Activated naive CD4-positive, alpha-beta T cell treated with anti-CD3 and anti-CD28 coated beads, Interleukin-2, amount 50 U/mL, for 72 hours (primary cell): ENCODE measurements at regions not wholly inside any gene's neighbourhood (a gene's known extent, or its start where the extent isn't known, plus 50 kb on each side); places are given as distances from the start of the nearest gene placed in this dataset.

Experiments
- ATAC-seq, 2 donors: fragments of 150-1000 bp; cut with Tn5 transposase; 2 replicates each; pipeline ENCODE4 v1.10.0; 2021; ENCODE audit warnings: mild to moderate bottlenecking in 2 of 2, moderate library complexity in 2 of 2
- DNase-seq, 2 donors: peaks; one replicate each; pipeline ENCODE4 v3.0.0; 2021 to 2022; ENCODE audit warnings: low spot score in 2 of 2
- H3K27ac Mint-ChIP-seq, 2 donors: one replicate each; pipeline ENCODE4 v1.8.0; 2022; ENCODE audit warnings: mild to moderate bottlenecking in 2 of 2, mixed read lengths in 2 of 2
- H3K36me3 Mint-ChIP-seq, 2 donors: one replicate each; pipeline ENCODE4 v1.8.0; 2022; ENCODE audit warnings: mixed read lengths in 2 of 2
- H3K9me3 Mint-ChIP-seq, 2 donors: one replicate each; pipeline ENCODE4 v1.8.0; 2022; ENCODE audit warnings: mixed read lengths in 2 of 2

DNA sequence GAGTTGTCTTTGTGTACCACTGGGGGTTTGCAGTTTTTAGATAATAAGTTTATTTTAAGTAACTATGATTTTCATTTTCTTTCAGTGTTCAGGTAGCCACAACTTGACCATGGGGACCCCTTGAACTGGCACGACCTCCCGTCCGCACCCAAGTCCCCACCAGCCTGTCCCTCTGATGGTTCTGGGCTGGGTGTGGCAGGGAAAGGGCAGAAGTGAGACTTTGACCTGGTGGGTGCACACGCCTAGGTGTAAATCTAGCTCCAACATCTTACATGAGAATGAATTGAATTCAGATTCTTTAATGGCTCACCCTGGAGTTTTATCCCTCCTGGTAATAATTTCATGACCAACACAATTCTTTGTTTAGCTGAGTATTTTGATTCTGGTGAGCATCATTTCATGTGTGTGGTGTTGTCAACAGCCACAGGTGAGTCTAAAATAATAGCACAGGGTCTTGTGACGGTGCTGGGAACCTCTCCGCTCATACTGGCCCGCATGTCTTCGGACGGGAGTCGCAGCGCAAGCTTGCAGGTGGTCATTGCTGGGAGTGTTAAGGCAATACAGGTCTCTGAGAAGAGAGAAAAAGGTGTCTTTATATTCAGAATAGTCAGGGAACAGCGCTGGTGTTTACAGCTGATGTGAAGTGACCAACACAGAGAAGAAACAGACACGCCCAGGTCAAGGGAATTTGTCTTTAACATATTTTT, 50.8 kb upstream of the POFUT2 start:
- ATAC-seq (no peak), DNase-seq (no peak)
- H3K9me3 Mint-ChIP-seq = peaks cover 0 to 4% of the 10 kb centered on the region in 2 donors
- no peaks in the 10 kb centered on the region for H3K36me3 Mint-ChIP-seq
- no peak overlapping the region for H3K27ac Mint-ChIP-seq

DNA sequence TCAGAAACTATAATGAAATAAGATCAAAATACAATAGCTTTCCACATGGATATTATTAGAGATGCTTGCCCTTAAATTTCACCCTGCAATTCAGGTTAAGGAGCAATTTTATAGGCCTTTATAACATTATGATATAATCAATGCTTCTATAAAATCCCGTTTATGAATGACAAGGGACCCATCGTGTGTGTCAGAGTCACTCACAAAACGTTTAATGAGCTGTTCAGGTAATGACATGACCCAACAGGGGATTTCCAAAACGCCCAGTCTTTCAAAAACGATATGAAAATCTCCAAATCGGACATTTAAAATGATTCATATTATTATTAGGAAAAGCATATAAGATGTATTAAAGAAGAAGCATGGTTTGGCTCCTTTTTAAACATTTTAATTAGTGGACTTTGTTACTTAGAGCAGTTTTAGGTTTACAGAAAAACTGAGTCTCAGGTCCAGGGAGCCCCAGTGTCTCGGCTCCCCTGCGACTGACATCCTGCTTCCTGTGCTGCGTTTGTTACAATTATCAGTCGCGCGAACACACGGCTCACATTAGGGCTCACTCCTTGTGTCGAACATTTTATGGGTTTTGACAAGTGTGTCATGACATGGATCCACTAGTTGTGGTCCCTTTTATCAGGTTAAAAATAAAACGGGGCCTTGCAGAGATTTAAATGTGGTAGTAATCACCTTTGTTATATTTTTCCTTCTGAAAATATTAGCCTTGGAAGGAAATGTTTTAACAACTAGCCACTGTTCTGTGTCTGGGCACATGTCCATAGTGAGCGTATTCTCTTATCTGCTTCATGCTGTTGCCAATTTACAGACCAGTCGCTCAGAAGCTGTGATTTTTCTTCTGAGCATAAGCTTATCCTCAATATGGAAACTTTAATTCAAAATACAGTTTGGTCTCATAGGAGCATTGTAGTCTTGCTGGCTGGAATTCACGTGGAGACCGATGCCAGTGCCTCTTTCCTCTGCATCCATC, 52.0 kb upstream of the POFUT2 start:
- no peaks in the 10 kb centered on the region for H3K36me3 Mint-ChIP-seq
- ATAC-seq = no peak
- peaks cover 0 to 4% of the 10 kb centered on the region in 2 donors for H3K9me3 Mint-ChIP-seq
- DNase-seq = no peak
- no peak overlapping the region for H3K27ac Mint-ChIP-seq

DNA sequence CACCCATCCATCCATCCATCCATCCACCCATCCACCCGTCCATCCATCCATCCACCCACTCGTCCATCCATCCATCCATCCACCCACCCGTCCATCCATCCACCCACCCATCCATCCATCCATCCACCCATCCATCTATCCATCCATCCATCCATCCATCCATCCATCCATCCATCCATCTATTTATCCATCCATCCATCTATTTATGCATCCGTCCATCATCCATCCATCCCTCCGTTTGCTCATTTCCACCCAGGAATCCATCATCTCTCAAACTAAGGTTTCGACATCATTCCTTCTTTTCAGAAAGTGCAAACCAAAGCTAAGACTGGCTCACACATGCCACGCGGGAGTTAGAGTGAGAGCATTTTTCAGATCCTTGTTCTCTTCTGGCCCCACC, 52.8 kb upstream of the POFUT2 start:
- Mint-ChIP-seq H3K36me3 (no peaks in the 10 kb centered on the region), H3K27ac (no peak overlapping the region), H3K9me3 (peaks cover 0 to 4% of the 10 kb centered on the region in 2 donors)
- ATAC-seq (no peak), DNase-seq (no peak)

- Mint-ChIP-seq H3K27ac (no peak overlapping the region), H3K36me3 (no peaks in the 10 kb centered on the region), H3K9me3 (peaks cover 0 to 4% of the 10 kb centered on the region in 2 donors)
- no peak for DNase-seq
- no peak for ATAC-seq
These were observed 53.6 kb upstream of the POFUT2 start for GRCh38 chr21:45341261-45341660.

- DNase-seq (no peak), ATAC-seq (no peak)
- H3K36me3 Mint-ChIP-seq = no peaks in the 10 kb centered on the region
- H3K9me3 Mint-ChIP-seq = peaks cover 0 to 4% of the 10 kb centered on the region in 2 donors
- no peak overlapping the region for H3K27ac Mint-ChIP-seq
These were observed 54.1 kb upstream of the POFUT2 start for GRCh38 chr21:45341779-45342178.

DNA sequence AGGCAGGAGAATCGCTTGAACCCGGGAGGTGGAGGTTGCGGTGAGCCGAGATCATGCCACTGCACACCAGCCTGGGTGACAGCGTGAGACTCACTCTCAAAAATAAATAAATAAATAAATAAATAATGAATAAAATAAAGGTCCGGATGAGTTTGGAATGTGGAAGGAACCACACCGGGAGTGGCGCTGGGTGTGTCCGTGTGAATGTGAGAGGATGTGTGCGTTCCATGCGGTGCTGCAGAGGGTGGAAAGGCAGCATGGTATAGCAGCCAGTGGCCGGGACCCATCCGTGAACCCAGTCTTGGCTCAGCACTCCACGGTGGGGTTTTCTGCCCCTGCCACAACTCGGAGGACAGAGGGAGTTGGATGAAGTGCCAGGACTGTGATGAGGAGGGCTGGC, 56.2 kb upstream of the POFUT2 start:
- Mint-ChIP-seq H3K36me3 (no peaks in the 10 kb centered on the region), H3K9me3 (peaks cover 0 to 4% of the 10 kb centered on the region in 2 donors), H3K27ac (peak overlapping the region in 1 of 2 donors; percentile 15)
- DNase-seq = no peak
- no peak for ATAC-seq

GRCh38 chr21:45344576-45344975, 56.9 kb upstream of the POFUT2 start:
- no peak for ATAC-seq
- Mint-ChIP-seq H3K9me3 (peaks cover 0 to 4% of the 10 kb centered on the region in 2 donors), H3K36me3 (no peaks in the 10 kb centered on the region), H3K27ac (no peak overlapping the region)
- no peak for DNase-seq

- H3K9me3 Mint-ChIP-seq = no peaks in the 10 kb centered on the region
- no peaks in the 10 kb centered on the region for H3K36me3 Mint-ChIP-seq
- H3K27ac Mint-ChIP-seq = no peak overlapping the region
- ATAC-seq (no peak), DNase-seq (no peak)
These were observed 57.8 kb upstream of the COL18A1 start for GRCh38 chr21:45347048-45347711.

GRCh38 chr21:45347712-45348499, 57.1 kb upstream of the COL18A1 start:
- H3K9me3 Mint-ChIP-seq = no peaks in the 10 kb centered on the region
- DNase-seq (no peak), ATAC-seq (no peak)
- no peak overlapping the region for H3K27ac Mint-ChIP-seq
- H3K36me3 Mint-ChIP-seq = no peaks in the 10 kb centered on the region

DNA sequence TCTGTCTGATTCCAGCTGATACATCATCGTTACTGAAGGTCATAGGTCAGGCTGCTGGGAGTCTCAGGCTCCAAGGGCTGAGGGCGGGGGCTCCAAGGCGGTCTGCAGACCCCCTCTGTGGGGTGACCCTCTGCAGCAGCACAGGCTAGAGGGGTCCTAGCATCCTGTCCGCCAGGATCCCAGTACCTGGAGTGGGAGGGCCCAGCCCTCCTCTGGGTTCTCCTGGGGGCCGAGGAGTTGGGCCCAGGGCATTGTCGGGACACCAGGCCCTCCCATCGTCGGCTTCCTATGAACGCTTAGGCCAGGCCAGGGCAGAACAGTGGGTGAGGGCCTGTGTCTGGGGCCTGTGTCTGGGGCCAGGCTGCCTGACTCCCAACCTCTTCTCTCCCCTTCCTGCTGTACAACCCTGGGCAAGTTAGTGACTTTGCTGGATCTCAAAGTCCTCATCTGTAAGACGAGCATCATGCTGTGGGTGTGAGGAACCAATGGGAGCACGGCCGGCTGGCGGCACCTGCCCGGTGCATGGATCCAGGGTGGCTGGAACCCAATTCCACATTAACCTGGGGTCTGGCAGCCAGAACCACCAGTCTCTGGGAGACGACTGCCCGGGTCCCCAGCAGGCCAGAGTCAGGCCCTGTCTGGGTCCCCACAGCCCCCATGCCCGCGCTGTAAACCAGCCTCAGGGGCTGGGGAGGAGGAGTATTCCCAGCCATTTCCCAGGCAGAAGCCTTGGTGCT, 56.2 kb upstream of the COL18A1 start:
- no peaks in the 10 kb centered on the region for H3K9me3 Mint-ChIP-seq

DNA sequence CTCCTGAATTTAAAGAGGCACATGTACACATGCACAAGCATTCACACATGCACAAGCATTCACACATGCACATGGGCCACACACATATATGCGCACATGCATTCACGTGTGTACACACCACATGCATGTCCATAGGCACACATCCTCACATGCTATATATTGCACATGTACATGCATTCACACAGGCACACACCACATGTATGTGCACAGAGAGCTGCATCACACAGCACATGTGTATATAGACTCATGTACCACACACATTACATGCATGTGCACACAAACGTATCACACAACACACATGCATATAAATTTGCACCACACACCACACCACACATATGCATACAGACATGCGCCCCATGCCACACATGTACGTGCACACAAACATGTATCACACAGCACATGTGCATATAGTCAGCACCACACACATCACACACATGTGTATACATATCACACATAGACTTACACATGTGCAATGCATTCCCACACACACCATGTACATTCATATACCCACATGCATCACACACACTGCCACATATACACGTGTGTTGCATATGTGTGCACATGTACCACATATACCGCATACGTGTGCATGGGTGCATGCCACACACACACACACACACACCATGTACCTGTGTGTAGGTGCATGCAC, 54.6 kb upstream of the COL18A1 start:
- no peak for ATAC-seq
- Mint-ChIP-seq H3K9me3 (no peaks in the 10 kb centered on the region), H3K36me3 (no peaks in the 10 kb centered on the region), H3K27ac (no peak overlapping the region)
- no peak for DNase-seq

More for the DNA sequence above, 56.2 kb upstream of the COL18A1 start:
- ATAC-seq = no peak
- Mint-ChIP-seq H3K36me3 (no peaks in the 10 kb centered on the region), H3K27ac (no peak overlapping the region)
- no peak for DNase-seq

DNA sequence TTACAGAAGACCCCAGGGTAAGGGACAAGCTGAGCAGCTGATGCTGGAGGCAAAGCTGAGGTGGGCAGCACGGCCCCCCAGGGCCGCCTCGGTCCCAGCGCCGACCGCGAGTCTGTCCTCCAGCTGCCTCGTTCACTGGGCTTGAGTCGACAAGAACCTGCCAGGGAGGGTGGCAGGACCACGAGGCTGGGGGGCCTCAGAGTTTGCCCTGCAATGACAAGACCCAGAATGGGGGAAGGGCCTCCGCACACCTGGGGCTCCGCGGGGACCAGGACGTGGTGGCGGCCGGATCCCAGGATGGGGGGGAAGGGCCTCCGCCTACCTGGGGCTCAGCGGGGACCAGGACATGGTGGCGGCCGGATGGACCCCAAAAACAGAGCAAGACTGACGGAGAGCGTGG, 53.9 kb upstream of the COL18A1 start:
- Mint-ChIP-seq H3K36me3 (no peaks in the 10 kb centered on the region), H3K27ac (no peak overlapping the region), H3K9me3 (no peaks in the 10 kb centered on the region)
- DNase-seq = no peak
- no peak for ATAC-seq

GRCh38 chr21:45351526-45352275, 53.3 kb upstream of the COL18A1 start:
- no peak overlapping the region for H3K27ac Mint-ChIP-seq

DNA sequence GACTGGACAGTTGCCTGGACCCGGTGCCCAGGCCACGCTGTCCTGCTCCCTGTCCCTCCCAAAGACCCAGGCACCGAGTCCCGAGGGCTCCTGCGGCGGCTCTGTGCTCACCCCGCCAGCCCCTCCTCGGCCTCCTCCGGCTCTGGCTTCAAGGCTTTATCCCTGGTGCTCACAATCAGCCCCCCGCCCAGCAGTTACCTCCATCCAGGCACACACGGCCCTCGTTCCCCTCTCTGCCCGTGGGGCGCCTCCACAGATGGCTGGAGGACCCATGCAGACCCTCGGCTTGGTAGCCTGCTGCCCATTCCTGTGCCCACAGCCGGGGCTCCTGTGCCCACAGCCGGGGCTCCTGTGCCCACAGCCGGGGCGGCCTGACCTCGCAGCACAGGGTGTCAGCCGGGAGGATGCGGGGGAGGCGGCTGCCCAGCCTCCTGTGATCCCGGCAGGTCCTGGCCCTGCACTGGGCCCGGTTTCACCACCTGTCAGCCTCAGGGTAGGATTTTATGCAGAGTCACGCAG, 52.3 kb upstream of the COL18A1 start:
- H3K27ac Mint-ChIP-seq = no peak overlapping the region
- no peaks in the 10 kb centered on the region for H3K36me3 Mint-ChIP-seq
- DNase-seq (no peak), ATAC-seq (no peak)
- H3K9me3 Mint-ChIP-seq = no peaks in the 10 kb centered on the region

More at GRCh38 chr21:45351526-45352275, 53.3 kb upstream of the COL18A1 start:
- no peaks in the 10 kb centered on the region for H3K36me3 Mint-ChIP-seq
- ATAC-seq (no peak), DNase-seq (no peak)
- no peaks in the 10 kb centered on the region for H3K9me3 Mint-ChIP-seq

DNA sequence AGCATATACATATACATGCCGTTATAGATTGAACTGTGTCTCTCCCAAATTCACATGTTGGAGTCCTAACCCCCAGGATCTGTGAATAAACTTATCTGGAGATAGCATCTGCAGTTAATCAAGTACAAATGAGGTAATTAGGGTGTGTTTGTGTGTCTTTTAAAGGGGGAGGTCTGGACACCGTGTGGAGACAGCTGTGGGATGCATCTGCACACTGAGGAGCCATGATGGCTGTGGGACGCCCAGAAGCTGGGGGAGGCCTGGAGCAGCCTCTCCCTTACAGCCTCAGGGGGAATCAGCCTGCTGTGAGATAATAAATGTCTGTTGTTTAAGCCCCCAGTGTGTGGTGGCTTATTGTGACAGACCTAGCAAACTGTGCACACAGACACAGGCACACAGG, 51.8 kb upstream of the COL18A1 start:
- no peak for ATAC-seq
- no peak for DNase-seq
- no peaks in the 10 kb centered on the region for H3K9me3 Mint-ChIP-seq
- H3K27ac Mint-ChIP-seq = no peak overlapping the region
- no peaks in the 10 kb centered on the region for H3K36me3 Mint-ChIP-seq
